ENCODE measurements at regions not wholly inside any gene's neighbourhood (a gene's known extent, or its start where the extent isn't known, plus 50 kb on each side); places are given as distances from the start of the nearest gene placed in this dataset.

GRCh38 chr18:78180741-78181140 lies 798.9 kb upstream of the SALL3 start:
- no peak for TF ChIP-seq EZH2phosphoT487 (IDR thresholded peaks at IDR 0.05; ENCODE audit: low read depth)
- no peak for TF ChIP-seq CTCF (IDR thresholded peaks at IDR 0.05; ENCODE audit: low read depth, low read length)
